Germinal center (tissue), 1 donor: ENCODE measurements at regions not wholly inside any gene's neighbourhood (a gene's known extent, or its start where the extent isn't known, plus 50 kb on each side); places are given as distances from the start of the nearest gene placed in this dataset.

Experiments used
- DNase-seq: peaks from one replicate; pipeline ENCODE4 v3.0.0; 2012; ENCODE audit warnings: mixed read lengths, low spot score

- no peak for DNase-seq
Measured at GRCh38 chr13:64293923-64294322, 2878.3 kb upstream of the PCDH20 start.

- DNase-seq: no peak
Measured at GRCh38 chr13:64289702-64290101, 2874.1 kb upstream of the PCDH20 start.

GRCh38 chr13:64283926-64284325 lies 2868.3 kb upstream of the PCDH20 start:
- DNase-seq: no peak

GRCh38 chr13:64278493-64278892 lies 2862.8 kb upstream of the PCDH20 start:
- no peak for DNase-seq

GRCh38 chr13:64277097-64277496 lies 2861.4 kb upstream of the PCDH20 start:
- no peak for DNase-seq

GRCh38 chr13:64276232-64276631 lies 2860.6 kb upstream of the PCDH20 start:
- no peak for DNase-seq

GRCh38 chr13:64274481-64275217 lies 2859.0 kb upstream of the PCDH20 start:
- DNase-seq: no peak

- DNase-seq: no peak
Measured at GRCh38 chr13:64273780-64274179, 2858.1 kb upstream of the PCDH20 start.

GRCh38 chr13:64272681-64273080 lies 2857.0 kb upstream of the PCDH20 start:
- no peak for DNase-seq

- no peak for DNase-seq
Measured at GRCh38 chr13:64266024-64266423, 2850.4 kb upstream of the PCDH20 start.

GRCh38 chr13:64263285-64263684 lies 2847.6 kb upstream of the PCDH20 start:
- no peak for DNase-seq

- DNase-seq: no peak
Measured at GRCh38 chr13:64256751-64257150, 2841.1 kb upstream of the PCDH20 start.

- no peak for DNase-seq
Measured at GRCh38 chr13:64255988-64256387, 2840.3 kb upstream of the PCDH20 start.

GRCh38 chr13:64248371-64249065 lies 2832.9 kb upstream of the PCDH20 start:
- DNase-seq: no peak

- DNase-seq: no peak
Measured at GRCh38 chr13:64239372-64239771, 2823.7 kb upstream of the PCDH20 start.

GRCh38 chr13:64234255-64234654 lies 2818.6 kb upstream of the PCDH20 start:
- no peak for DNase-seq

- DNase-seq: no peak
Measured at GRCh38 chr13:64223016-64223415, 2807.4 kb upstream of the PCDH20 start.

GRCh38 chr13:64206430-64207225 lies 2791.0 kb upstream of the PCDH20 start:
- no peak for DNase-seq

- DNase-seq: no peak
Measured at GRCh38 chr13:64202517-64202916, 2786.9 kb upstream of the PCDH20 start.

GRCh38 chr13:64197232-64197631 lies 2781.6 kb upstream of the PCDH20 start:
- DNase-seq: no peak

- no peak for DNase-seq
Measured at GRCh38 chr13:64186503-64187250, 2771.0 kb upstream of the PCDH20 start.

GRCh38 chr13:64186071-64186470 lies 2770.4 kb upstream of the PCDH20 start:
- no peak for DNase-seq
